NCI-H1048 (cell line): ENCODE measurements at regions not wholly inside any gene's neighbourhood (a gene's known extent, or its start where the extent isn't known, plus 50 kb on each side); places are given as distances from the start of the nearest gene placed in this dataset.

Source experiments
- DNase-seq: peaks from one replicate; lab custom pipeline; 2025; lab: John Stamatoyannopoulos, UW

GRCh38 chr7:31171984-31172383 lies 119.9 kb downstream of the ADCYAP1R1 start:
- no peak for DNase-seq

GRCh38 chr7:31171216-31171785 lies 119.2 kb downstream of the ADCYAP1R1 start:
- DNase-seq, result no peak
